Endothelial cell of umbilical vein (primary cell): ENCODE measurements at regions not wholly inside any gene's neighbourhood (a gene's known extent, or its start where the extent isn't known, plus 50 kb on each side); places are given as distances from the start of the nearest gene placed in this dataset.

ENCODE experiments used
- BruUV-seq: library from RNA; stranded (reverse); fragments of 400-500 nt; replicated peaks from 2 replicates; lab custom pipeline; 2021; lab: Mats Ljungman, UMichigan
- CTCF ChIA-PET: fragments of 300-600, 350-600 bp; sonication (Branson Sonifier 250); formaldehyde crosslinking; loops from one replicate; lab custom pipeline; 2021; ENCODE audit warnings: antibody characterized with exemption, inconsistent platforms; lab: Charles Lee
- POLR2A ChIA-PET: fragments of 300-600, 350-600 bp; sonication (Branson Sonifier 250); formaldehyde crosslinking; loops from one replicate; lab custom pipeline; 2021; ENCODE audit warnings: antibody characterized with exemption, inconsistent platforms; lab: Charles Lee
- DNase-seq: peaks from one replicate; pipeline ENCODE4 v3.0.0-alpha.2; 2011; ENCODE audit warnings: low read depth, low spot score
- FAIRE-seq: peaks from 2 replicates; lab custom pipeline; 2011; peaks lifted over from hg19 to GRCh38; lab: Jason Lieb, UNC
- H2AFZ ChIP-seq: 2 replicates; pipeline ENCODE4 v1.6.0; 2012; ENCODE audit warnings: low read depth, low read length, control low read depth, inconsistent platforms
- H3K27ac ChIP-seq: 2 replicates; pipeline ENCODE4 v1.5.1; 2011; ENCODE audit warnings: low read depth, mild to moderate bottlenecking, control low read depth, low read length, moderate library complexity; ENCODE audit not compliant: insufficient read depth
- H3K27me3 ChIP-seq, 2 experiments: 2 replicates each; pipeline versions ENCODE4 v1.6.0 to v1.6.1; 2011; ENCODE audit warnings: low read length in 2 of 2, mixed read lengths in 1 of 2; ENCODE audit not compliant: control insufficient read depth in 2 of 2, insufficient read depth in 2 of 2
- H3K36me3 ChIP-seq, 2 experiments: 2 replicates in 1 of 2; 3 replicates in 1 of 2; pipeline ENCODE4 v1.5.1; 2011; ENCODE audit warnings: low read length in 2 of 2, mild to moderate bottlenecking in 1 of 2, moderate library complexity in 1 of 2; ENCODE audit not compliant: control insufficient read depth in 2 of 2, insufficient read depth in 2 of 2; ENCODE audit errors: extremely low read depth in 1 of 2
- H3K4me1 ChIP-seq: 3 replicates; pipeline ENCODE4 v1.5.1; 2011; ENCODE audit warnings: mild to moderate bottlenecking, low read length; ENCODE audit not compliant: control insufficient read depth, insufficient read depth; ENCODE audit errors: extremely low read depth
- H3K4me2 ChIP-seq: 2 replicates; pipeline ENCODE4 v1.6.1; 2011; ENCODE audit warnings: low read length, control low read depth, mixed read lengths; ENCODE audit not compliant: insufficient read depth
- H3K4me3 ChIP-seq, 3 experiments: fragments of 200-600 bp in 1 of 3; sonication (generic), shearing (Covaris generic) in 1 of 3; replicated peaks in 1 of 3; 2 replicates each; pipeline ENCODE4 v1.5.1; 2011 to 2016; ENCODE audit warnings: control low read depth in 3 of 3, low read length in 3 of 3, mild to moderate bottlenecking in 2 of 3, inconsistent platforms in 1 of 3, low read depth in 1 of 3, moderate library complexity in 1 of 3; ENCODE audit not compliant: insufficient read depth in 1 of 3
- H3K79me2 ChIP-seq: 2 replicates; pipeline ENCODE4 v1.6.0; 2012; ENCODE audit warnings: low read length, inconsistent platforms; ENCODE audit not compliant: control insufficient read depth, insufficient read depth
- H3K9ac ChIP-seq: replicated peaks from 2 replicates; pipeline ENCODE3; 2011; ENCODE audit warnings: low read length, control low read depth; ENCODE audit not compliant: insufficient read depth; ENCODE audit errors: extremely low read depth
- H3K9me1 ChIP-seq: replicated peaks from 3 replicates; pipeline ENCODE4 v1.6.0; 2011; ENCODE audit warnings: mild to moderate bottlenecking, low read length; ENCODE audit not compliant: control insufficient read depth, insufficient read depth; ENCODE audit errors: extremely low read depth
- H3K9me3 ChIP-seq: replicated peaks from 2 replicates; pipeline ENCODE4 v1.5.1; 2012; ENCODE audit warnings: low read length, inconsistent platforms; ENCODE audit not compliant: control insufficient read depth, insufficient read depth
- H4K20me1 ChIP-seq: replicated peaks from 2 replicates; pipeline ENCODE3; 2011; ENCODE audit warnings: mild to moderate bottlenecking, low read length; ENCODE audit not compliant: control insufficient read depth, insufficient read depth; ENCODE audit errors: extremely low read depth
- EZH2 ChIP-seq: IDR thresholded peaks from 2 replicates; pipeline ENCODE4 v1.6.1; 2012; ENCODE audit warnings: borderline replicate concordance, low read depth, mild to moderate bottlenecking, moderate library complexity, low read length, inconsistent platforms; ENCODE audit not compliant: severe bottlenecking
- FOS ChIP-seq: IDR thresholded peaks from 2 replicates; pipeline ENCODE4 v1.6.1; 2011; ENCODE audit warnings: mild to moderate bottlenecking, low read length, moderate library complexity, borderline replicate concordance; ENCODE audit not compliant: insufficient read depth
- GATA2 ChIP-seq: IDR thresholded peaks from 2 replicates; pipeline ENCODE4 v1.7.0; 2011; ENCODE audit warnings: low read depth, mild to moderate bottlenecking, moderate library complexity, mixed read lengths, low read length; ENCODE audit not compliant: insufficient read length, insufficient read depth
- JUN ChIP-seq: IDR thresholded peaks from 2 replicates; pipeline ENCODE4 v1.6.1; 2011; ENCODE audit warnings: borderline replicate concordance, low read depth; ENCODE audit not compliant: insufficient read length, insufficient read depth
- MYC ChIP-seq: IDR thresholded peaks from one replicate; pipeline ENCODE4 v1.6.1; 2011; ENCODE audit warnings: mild to moderate bottlenecking, low read depth, low read length
- POLR2A ChIP-seq: IDR thresholded peaks from 2 replicates; pipeline ENCODE4 v1.6.1; 2012; ENCODE audit warnings: low read depth, mild to moderate bottlenecking, control low read depth, low read length
- POLR2AphosphoS5 ChIP-seq: IDR thresholded peaks from 2 replicates; pipeline ENCODE4 v1.6.1; 2012; ENCODE audit warnings: low read depth, mild to moderate bottlenecking, control low read depth, low read length, moderate library complexity; ENCODE audit not compliant: insufficient read depth
- dilution Hi-C: fragments of 300-500 bp; cut with MboI; formaldehyde crosslinking; loops from one replicate; pipeline ENCODE4 v1.15.0; 2019; ENCODE audit warnings: low sequenced_read_pairs; ENCODE audit not compliant: extremely low pct_ligation_motif_present
- intact Hi-C: fragments of 100-400 bp; cut with micrococcal nuclease; formaldehyde crosslinking; loops from one replicate; pipeline ENCODE4 v1.10.0; 2022
- TF ChIP-seq, protein P1 (sequence below), 2 donors: IDR thresholded peaks; 1 replicate in 1 of 2; 2 replicates in 1 of 2; pipeline ENCODE4 v1.5.1; 2011; ENCODE audit warnings: low read length in 2 of 2, mild to moderate bottlenecking in 2 of 2, moderate library complexity in 2 of 2, control low read depth in 1 of 2, inconsistent platforms in 1 of 2, low read depth in 1 of 2; ENCODE audit not compliant: insufficient read depth in 1 of 2; ENCODE audit errors: extremely low read depth in 1 of 2
- TF ChIP-seq, protein P2 (sequence below): IDR thresholded peaks from 2 replicates; pipeline ENCODE4 v1.6.1; 2011; ENCODE audit not compliant: insufficient read depth, insufficient read length

DNA sequence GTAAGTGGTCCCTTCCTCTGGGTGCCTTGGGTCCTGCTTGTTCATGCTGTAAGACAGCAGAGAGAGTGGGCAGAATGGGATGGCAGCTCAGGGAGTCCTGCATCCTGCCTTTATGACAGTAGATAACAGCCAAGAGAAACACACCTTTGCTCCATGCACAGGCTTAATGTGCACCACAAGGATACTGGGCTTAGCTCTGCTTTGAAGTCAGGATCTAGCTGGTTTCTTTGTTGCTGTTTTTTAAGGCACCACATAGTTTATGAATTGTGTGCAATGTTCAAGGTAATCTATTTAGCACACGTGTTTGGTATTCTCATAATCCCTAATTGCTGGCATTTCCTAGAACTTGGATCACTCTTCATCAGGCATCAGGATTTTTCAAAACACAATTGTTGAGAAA, 239.5 kb upstream of the DCN start:
- Histone ChIP-seq H2AFZ (no peak overlapping the region), H3K4me2 (no peak overlapping the region), H3K27me3 (no peaks in the 10 kb centered on the region), H3K9ac (no peak overlapping the region), H3K27ac (no peak overlapping the region), H4K20me1 (no peaks in the 10 kb centered on the region), H3K4me3 (no peak overlapping the region), H3K36me3 (no peaks in the 10 kb centered on the region), H3K4me1 (no peaks in the 10 kb centered on the region), H3K9me3 (no peaks in the 10 kb centered on the region), H3K9me1 (no peaks in the 10 kb centered on the region), H3K79me2 (no peaks in the 10 kb centered on the region)
- dilution Hi-C loops (no loop called here), intact Hi-C loops (no loop called here)
- POLR2A ChIA-PET = no interaction called here
- BruUV-seq = no TSS peak
- CTCF ChIA-PET = no interaction called here
- FAIRE-seq (no peak), DNase-seq (no peak)
- no peak for TF ChIP-seq MYC
- TF ChIP-seq POLR2AphosphoS5 = no peak
- TF ChIP-seq GATA2 = no peak
- no peak for TF ChIP-seq EZH2
- no peak for TF ChIP-seq POLR2A
- no peak for TF ChIP-seq JUN
- TF ChIP-seq, protein P1, sequence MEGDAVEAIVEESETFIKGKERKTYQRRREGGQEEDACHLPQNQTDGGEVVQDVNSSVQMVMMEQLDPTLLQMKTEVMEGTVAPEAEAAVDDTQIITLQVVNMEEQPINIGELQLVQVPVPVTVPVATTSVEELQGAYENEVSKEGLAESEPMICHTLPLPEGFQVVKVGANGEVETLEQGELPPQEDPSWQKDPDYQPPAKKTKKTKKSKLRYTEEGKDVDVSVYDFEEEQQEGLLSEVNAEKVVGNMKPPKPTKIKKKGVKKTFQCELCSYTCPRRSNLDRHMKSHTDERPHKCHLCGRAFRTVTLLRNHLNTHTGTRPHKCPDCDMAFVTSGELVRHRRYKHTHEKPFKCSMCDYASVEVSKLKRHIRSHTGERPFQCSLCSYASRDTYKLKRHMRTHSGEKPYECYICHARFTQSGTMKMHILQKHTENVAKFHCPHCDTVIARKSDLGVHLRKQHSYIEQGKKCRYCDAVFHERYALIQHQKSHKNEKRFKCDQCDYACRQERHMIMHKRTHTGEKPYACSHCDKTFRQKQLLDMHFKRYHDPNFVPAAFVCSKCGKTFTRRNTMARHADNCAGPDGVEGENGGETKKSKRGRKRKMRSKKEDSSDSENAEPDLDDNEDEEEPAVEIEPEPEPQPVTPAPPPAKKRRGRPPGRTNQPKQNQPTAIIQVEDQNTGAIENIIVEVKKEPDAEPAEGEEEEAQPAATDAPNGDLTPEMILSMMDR (IDR thresholded peaks at IDR 0.05; ENCODE audit: extremely low read depth in 1 of 2, insufficient read depth in 1 of 2, low read depth in 1 of 2, low read length in 2 of 2) = no peak
- TF ChIP-seq FOS = no peak
- TF ChIP-seq, protein P2, sequence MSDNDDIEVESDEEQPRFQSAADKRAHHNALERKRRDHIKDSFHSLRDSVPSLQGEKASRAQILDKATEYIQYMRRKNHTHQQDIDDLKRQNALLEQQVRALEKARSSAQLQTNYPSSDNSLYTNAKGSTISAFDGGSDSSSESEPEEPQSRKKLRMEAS = no peak
